Omental fat pad (tissue), 3 donors: ENCODE measurements at regions not wholly inside any gene's neighbourhood (a gene's known extent, or its start where the extent isn't known, plus 50 kb on each side); places are given as distances from the start of the nearest gene placed in this dataset.

Experiments used
- ATAC-seq: fragments of 150-250 bp; one replicate; pipeline ENCODE4 v1.9.1; 2016; ENCODE audit warnings: mild to moderate bottlenecking, moderate library complexity; ENCODE audit not compliant: low FRiP score
- DNase-seq: peaks from one replicate; pipeline ENCODE4 v3.0.0-alpha.2; 2019; ENCODE audit warnings: low spot score
- CTCF ChIP-seq, 3 donors: fragments of 450-650 bp; IDR thresholded peaks; one replicate each; pipeline ENCODE4 v1.5.1; 2016 to 2017; ENCODE audit warnings: antibody characterized with exemption in 3 of 3, mild to moderate bottlenecking in 3 of 3, moderate library complexity in 2 of 3

DNA sequence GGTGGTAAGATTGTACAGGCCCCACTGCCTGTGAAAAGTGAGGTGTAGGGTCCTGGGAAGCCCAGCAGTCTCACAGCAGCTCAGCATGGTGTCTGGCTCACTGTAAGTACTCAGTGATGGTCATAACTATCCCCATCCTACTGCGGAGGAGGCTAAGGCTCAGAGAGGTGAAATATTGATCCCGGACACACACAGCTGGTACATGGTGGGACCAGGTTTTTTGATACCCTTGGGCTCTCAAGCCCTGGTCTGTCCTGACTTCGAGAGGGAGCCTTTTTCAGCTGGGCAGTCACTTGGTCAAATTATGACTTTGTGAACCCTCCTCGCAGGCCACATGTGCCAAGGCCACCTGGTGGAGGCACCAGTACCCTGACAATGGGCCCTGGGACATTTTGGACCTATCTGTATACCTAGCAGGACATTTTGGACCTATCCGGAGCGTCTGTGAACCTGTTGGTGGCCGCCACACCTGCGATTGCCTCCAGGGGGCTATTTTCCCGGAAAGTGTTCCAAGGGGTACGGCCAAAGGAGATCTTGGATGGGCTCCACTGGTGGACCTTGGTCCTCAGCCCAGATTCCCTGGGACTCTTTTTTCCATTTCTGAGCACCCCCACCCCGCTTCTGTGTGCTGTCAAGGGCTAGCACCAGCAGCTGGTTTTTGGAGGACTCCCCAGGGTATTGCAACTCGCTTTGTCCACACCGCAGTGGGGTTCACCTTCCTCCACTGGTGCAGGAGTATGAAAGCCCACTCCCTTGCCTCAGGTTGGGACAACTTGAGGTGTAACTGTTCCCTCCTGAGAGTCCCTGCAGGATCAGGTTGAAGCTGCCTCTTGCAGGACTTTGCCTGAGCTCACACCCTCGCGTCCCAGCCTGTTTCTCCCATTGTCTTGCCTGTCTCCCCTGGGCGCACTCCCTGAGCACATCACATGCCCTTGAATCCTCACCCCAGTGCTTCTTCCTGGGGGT, 83.6 kb upstream of the NKD1 start:
- DNase-seq: no peak
- no peak for TF ChIP-seq CTCF (IDR thresholded peaks at IDR 0.05)

GRCh38 chr16:50463581-50464324, 84.4 kb upstream of the NKD1 start:
- TF ChIP-seq CTCF (IDR thresholded peaks at IDR 0.05): no peak
- no peak for DNase-seq
- no peak for ATAC-seq

More for the DNA sequence above, 83.6 kb upstream of the NKD1 start:
- ATAC-seq: no peak

- ATAC-seq (no peak), DNase-seq (no peak)
- TF ChIP-seq CTCF (IDR thresholded peaks at IDR 0.05): no peak
Observed at GRCh38 chr16:50462793-50463507, 85.2 kb upstream of the NKD1 start.

- ATAC-seq (no peak), DNase-seq (no peak)
- no peak for TF ChIP-seq CTCF (IDR thresholded peaks at IDR 0.05)
Observed at GRCh38 chr16:50461400-50461760, 86.8 kb upstream of the NKD1 start.

DNA sequence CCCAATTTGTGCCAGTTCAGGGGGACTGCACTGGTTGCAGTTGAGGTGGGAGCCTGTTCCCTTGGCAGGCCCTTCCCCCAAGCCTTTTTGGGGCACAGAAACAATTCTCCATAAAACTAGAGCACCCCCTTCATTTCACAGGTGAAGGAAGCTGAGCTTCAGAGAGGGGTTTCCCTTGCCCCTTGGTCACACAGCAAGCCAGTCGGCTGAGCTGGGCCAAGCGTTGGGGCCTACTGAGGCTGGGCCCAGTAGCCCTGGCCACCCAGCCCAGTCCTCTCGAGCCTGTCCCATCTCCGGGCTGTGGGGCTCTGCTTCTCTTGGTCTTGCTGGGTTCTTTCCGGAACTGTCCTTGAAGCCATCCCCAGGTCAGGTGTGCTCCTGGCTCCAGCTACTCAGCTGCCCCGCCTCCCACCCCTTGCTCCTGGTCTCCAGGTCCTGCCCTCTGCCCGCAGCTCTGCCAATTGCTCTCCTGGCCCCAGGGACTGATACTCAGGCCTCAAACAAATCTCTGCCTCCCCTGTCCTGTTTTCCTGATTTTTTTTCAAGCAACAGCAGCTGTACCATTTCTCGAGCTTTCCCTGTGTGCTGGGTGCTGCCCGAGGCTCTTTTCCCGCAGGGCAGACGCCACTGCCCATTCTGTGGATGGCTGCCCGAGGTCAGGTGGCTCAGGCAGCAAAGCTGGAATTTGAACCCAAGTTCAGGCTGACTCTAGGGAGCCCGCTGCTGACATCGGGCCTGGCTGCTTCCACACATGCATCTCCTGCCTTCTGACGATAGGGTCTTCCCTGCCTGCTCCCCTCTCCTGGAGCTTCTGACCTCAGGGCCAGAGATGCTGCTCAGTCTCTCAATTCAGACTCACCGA, 87.4 kb upstream of the NKD1 start:
- DNase-seq (no peak), ATAC-seq (no peak)
- no peak for TF ChIP-seq CTCF (IDR thresholded peaks at IDR 0.05)

DNA sequence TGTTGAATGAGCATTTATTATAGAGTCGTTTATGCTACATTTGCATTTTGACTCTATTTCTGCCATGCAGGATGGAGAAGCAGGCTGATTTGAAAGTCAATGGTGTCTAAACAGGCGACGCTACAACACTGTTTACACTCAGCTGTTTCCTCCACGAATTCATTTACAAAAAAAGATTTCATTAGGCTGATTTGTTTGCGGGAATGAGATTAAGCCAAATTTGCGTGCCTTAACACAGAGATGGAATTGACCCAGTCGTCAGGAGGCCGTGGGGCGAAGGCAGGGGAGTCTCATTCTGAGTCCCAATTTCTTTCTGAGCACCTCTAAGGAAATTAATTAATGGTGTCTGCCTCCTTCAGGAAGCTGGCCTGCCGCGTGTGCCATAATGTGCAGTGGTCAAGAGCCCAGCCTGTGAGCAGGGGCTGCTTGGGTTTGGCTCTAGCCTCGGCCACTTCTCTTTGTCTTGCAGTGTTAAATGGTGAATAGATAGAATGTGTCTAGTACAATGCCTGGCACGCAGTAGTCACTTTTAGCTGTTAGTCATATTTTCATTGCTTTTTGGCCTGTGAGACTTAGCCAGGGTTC, 88.6 kb upstream of the NKD1 start:
- TF ChIP-seq CTCF (IDR thresholded peaks at IDR 0.05): no peak
- ATAC-seq (no peak), DNase-seq (no peak)
